Uterus (tissue), 3 donors: ENCODE measurements at regions not wholly inside any gene's neighbourhood (a gene's known extent, or its start where the extent isn't known, plus 50 kb on each side); places are given as distances from the start of the nearest gene placed in this dataset.

ENCODE experiments used
- DNase-seq, 2 donors: peaks; one replicate each; pipeline ENCODE4 v3.0.0-alpha.2; 2019 to 2020
- H3K27ac ChIP-seq, 2 donors: fragments of 200-600 bp; sonication (generic); 1 replicate in 1 of 2; 2 replicates in 1 of 2; pipeline ENCODE4 v1.5.1; 2016 to 2018
- H3K27me3 ChIP-seq, 2 donors: fragments of 200-600 bp; sonication (generic); one replicate each; pipeline ENCODE4 v1.5.1; 2018 to 2019; ENCODE audit warnings: control low read depth in 1 of 2
- H3K36me3 ChIP-seq, 2 donors: fragments of 200-600 bp; sonication (generic); one replicate each; pipeline ENCODE4 v1.5.1; 2019; ENCODE audit warnings: control low read depth in 1 of 2
- H3K4me1 ChIP-seq, 2 donors: fragments of 200-600 bp; sonication (generic); one replicate each; pipeline ENCODE4 v1.5.1; 2018 to 2019; ENCODE audit warnings: control low read depth in 1 of 2
- H3K4me3 ChIP-seq, 2 donors: fragments of 200-600 bp; sonication (generic); 1 replicate in 1 of 2; 2 replicates in 1 of 2; pipeline ENCODE4 v1.5.1; 2018 to 2019; ENCODE audit warnings: mild to moderate bottlenecking in 1 of 2
- H3K9me3 ChIP-seq, 2 donors: fragments of 200-600 bp; sonication (generic); one replicate each; pipeline ENCODE4 v1.5.1; 2019; ENCODE audit warnings: control low read depth in 1 of 2
- POLR2A ChIP-seq, 2 donors: fragments of 450-650 bp; IDR thresholded peaks; one replicate each; pipeline ENCODE4 v1.6.1; 2016; ENCODE audit warnings: antibody characterized with exemption in 2 of 2, mild to moderate bottlenecking in 1 of 2, moderate library complexity in 1 of 2
- intact Hi-C: fragments of 100-400 bp; cut with DNase I; formaldehyde crosslinking; loops from one replicate; pipeline ENCODE4 v1.15.1; 2023; ENCODE audit warnings: low total_unique reads
- TF ChIP-seq, protein P1 (sequence below), 4 experiments: fragments of 200-600 bp in 2 of 4; fragments of 450-650 bp in 2 of 4; sonication (generic) in 2 of 4; IDR thresholded peaks; one replicate each; pipeline ENCODE4 v1.5.1; 2016 to 2019; ENCODE audit warnings: antibody characterized with exemption in 4 of 4, mild to moderate bottlenecking in 2 of 4, moderate library complexity in 1 of 4
- donor health status: DM: yes; HTN: yes; CAD: no.

DNA sequence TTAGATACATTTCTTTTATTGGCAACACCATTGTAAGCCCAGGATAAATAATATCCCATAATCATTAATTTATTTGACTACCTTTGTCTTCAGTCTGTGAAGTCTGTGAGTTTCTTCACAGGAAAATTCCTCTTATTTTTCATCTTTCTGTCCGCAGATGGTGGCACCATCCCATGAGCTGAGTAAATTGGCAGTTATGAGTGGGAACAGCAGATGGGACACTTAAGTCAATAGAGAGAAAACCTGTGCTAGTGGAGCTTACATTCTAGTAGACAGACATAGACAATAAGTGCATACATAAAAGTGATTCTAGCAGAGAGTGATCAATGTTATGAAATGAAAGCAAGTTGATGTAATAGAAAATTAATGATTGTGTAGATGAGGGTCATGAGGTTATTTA, 638.2 kb upstream of the MIR17HG start:
- intact Hi-C loops: no loop called here
- no peaks in the 10 kb centered on the region for H3K36me3 ChIP-seq
- no peak overlapping the region for H3K4me3 ChIP-seq
- H3K27me3 ChIP-seq: no peaks in the 10 kb centered on the region
- TF ChIP-seq POLR2A (IDR thresholded peaks at IDR 0.05): no peak
- TF ChIP-seq, protein P1, sequence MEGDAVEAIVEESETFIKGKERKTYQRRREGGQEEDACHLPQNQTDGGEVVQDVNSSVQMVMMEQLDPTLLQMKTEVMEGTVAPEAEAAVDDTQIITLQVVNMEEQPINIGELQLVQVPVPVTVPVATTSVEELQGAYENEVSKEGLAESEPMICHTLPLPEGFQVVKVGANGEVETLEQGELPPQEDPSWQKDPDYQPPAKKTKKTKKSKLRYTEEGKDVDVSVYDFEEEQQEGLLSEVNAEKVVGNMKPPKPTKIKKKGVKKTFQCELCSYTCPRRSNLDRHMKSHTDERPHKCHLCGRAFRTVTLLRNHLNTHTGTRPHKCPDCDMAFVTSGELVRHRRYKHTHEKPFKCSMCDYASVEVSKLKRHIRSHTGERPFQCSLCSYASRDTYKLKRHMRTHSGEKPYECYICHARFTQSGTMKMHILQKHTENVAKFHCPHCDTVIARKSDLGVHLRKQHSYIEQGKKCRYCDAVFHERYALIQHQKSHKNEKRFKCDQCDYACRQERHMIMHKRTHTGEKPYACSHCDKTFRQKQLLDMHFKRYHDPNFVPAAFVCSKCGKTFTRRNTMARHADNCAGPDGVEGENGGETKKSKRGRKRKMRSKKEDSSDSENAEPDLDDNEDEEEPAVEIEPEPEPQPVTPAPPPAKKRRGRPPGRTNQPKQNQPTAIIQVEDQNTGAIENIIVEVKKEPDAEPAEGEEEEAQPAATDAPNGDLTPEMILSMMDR (IDR thresholded peaks at IDR 0.05): no peak
- no peaks in the 10 kb centered on the region for H3K9me3 ChIP-seq
- no peak for DNase-seq
- no peaks in the 10 kb centered on the region for H3K4me1 ChIP-seq
- H3K27ac ChIP-seq: no peak overlapping the region

DNA sequence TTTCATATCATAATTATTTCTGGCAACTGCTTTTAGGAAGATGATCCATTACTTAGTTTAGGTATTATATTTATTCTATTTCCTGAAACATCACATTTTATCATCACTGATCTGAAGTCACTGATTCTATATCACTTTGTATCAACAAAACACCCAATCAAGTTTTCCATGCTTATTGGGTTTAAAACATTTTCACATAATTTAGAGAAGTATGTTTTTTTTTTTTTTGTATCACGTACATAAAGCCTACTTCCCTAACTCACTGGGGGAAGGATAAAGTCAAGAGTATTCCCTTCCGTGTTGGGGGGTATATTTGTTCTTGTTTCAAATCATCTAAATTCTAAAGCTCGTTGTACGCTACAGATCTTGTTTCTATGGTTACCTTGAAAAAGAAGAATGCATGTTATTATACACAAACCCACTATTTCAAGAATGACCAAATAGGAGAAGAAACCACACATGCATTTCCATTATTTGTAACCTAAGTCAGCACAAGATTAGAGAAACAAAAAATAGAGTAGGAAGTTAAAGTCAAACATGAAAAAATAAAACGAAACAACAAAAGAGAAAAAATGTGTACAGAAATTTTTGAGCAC, 637.2 kb upstream of the MIR17HG start:
- Histone ChIP-seq H3K4me1 (no peaks in the 10 kb centered on the region), H3K27ac (no peak overlapping the region), H3K9me3 (no peaks in the 10 kb centered on the region), H3K27me3 (no peaks in the 10 kb centered on the region), H3K4me3 (no peak overlapping the region), H3K36me3 (no peaks in the 10 kb centered on the region)
- intact Hi-C loops: no loop called here
- no peak for DNase-seq
- TF ChIP-seq, protein P1 (IDR thresholded peaks at IDR 0.05): no peak
- TF ChIP-seq POLR2A (IDR thresholded peaks at IDR 0.05): no peak

DNA sequence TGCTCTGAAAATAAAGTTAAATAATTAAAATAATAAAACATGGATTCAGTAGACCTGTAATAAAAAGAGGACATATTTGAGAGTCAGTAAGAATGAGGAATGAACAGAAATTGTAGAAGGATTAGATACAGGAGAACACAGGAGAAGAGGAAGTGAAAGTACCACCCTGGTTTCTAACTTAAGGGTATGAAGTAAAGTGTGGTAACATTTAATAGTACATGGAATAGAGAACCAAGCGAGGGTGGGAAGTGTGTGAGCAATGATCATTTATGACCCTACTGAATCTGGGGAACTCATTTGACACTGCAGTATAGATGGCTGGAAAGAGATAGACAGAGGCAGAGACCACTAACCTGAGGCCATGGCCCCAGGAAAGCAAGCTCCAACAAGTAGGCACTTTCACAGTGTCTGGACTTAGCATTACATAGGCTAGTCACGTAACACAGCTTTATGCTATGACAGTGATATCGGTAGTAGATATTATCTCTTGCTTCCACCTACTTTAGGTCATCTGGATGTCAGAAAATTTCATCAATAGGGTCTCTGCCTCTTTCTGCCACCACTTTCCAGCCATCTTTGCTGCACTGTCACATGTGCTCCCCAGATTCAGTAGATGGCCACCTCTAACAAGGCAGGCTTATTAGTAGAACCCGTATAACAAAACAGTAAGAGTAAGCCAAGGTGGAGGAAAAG, 633.9 kb upstream of the MIR17HG start:
- intact Hi-C loops: no loop called here
- H3K36me3 ChIP-seq: no peaks in the 10 kb centered on the region
- no peaks in the 10 kb centered on the region for H3K9me3 ChIP-seq
- TF ChIP-seq POLR2A (IDR thresholded peaks at IDR 0.05): no peak
- TF ChIP-seq, protein P1 (IDR thresholded peaks at IDR 0.05): no peak
- H3K4me1 ChIP-seq: no peaks in the 10 kb centered on the region
- no peaks in the 10 kb centered on the region for H3K27me3 ChIP-seq
- no peak for DNase-seq
- no peak overlapping the region for H3K4me3 ChIP-seq
- no peak overlapping the region for H3K27ac ChIP-seq

DNA sequence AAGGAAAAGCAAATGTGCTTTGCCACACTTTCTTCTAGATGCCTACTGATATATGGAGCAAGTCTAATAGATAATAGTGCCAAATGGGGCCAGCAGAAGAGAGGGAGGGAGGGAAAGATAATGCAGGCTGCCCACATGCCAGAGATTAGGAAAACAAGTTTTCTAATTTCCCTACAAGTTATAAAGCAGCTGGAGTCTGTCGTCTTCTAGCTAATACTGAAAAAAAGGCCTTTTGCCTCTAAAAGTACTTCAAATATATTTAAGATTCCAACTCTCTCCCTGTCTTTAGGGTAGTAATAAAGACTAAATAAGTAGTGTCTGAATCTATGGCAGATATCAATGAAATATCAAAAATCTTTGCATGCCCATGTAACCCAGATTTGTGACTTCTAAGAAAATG, 632.0 kb upstream of the MIR17HG start:
- no peak for TF ChIP-seq POLR2A (IDR thresholded peaks at IDR 0.05)
- TF ChIP-seq, protein P1 (IDR thresholded peaks at IDR 0.05): no peak
- H3K27me3 ChIP-seq: no peaks in the 10 kb centered on the region
- no peak for DNase-seq
- no peak overlapping the region for H3K27ac ChIP-seq
- H3K9me3 ChIP-seq: no peaks in the 10 kb centered on the region
- H3K4me3 ChIP-seq: no peak overlapping the region
- H3K4me1 ChIP-seq: no peaks in the 10 kb centered on the region
- H3K36me3 ChIP-seq: no peaks in the 10 kb centered on the region
- intact Hi-C loops: no loop called here

DNA sequence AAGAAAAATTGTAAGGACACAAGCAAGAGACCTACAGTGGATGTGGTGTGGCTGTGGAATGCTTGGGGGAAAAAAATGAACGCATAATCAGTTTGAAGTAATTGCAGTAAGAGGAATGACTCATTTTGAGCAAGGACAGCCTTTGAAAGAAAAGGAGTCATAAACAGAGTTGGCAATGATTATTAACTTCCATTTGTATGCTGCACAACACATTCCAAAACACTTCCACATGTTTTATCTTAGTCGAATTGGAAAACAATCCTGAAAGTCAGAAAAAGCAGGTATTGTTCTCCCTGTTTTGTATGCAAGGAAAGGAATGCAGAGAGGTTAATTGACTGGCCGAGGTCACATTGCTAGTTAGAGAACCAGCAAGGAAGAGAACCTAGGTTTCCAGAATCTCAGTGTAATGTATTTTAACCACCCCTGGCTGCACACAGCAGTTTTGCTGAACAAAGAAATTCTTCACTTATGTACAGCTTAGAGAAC, 630.0 kb upstream of the MIR17HG start:
- H3K4me1 ChIP-seq: no peaks in the 10 kb centered on the region
- no peak overlapping the region for H3K27ac ChIP-seq
- no peaks in the 10 kb centered on the region for H3K9me3 ChIP-seq
- H3K36me3 ChIP-seq: no peaks in the 10 kb centered on the region
- intact Hi-C loops: no loop called here
- H3K27me3 ChIP-seq: no peaks in the 10 kb centered on the region
- TF ChIP-seq, protein P1 (IDR thresholded peaks at IDR 0.05): no peak
- TF ChIP-seq POLR2A (IDR thresholded peaks at IDR 0.05): no peak
- no peak for DNase-seq
- no peak overlapping the region for H3K4me3 ChIP-seq
